ENCODE measurements at regions not wholly inside any gene's neighbourhood (a gene's known extent, or its start where the extent isn't known, plus 50 kb on each side); places are given as distances from the start of the nearest gene placed in this dataset.

DNA sequence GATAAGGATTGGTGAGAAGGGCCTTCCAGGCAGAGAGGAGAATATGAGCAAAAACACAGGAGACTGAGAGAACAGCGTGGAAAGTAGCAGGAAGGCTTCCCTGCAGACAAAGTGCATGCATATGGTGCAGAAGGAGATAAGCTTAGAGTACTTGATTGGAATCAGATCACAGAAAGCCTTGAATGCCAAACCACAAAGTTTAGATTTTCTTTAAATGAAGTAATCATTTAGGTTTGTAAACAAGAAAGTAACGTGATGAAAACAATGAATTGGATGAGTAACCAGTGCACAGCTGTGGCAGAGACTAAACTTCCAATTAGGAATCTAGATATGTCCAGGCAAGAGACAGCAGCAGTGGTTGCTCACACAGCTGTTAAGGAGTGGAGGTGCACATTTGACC, 83.8 kb upstream of the C1QTNF7 start:
- ATAC-seq: no peak

DNA sequence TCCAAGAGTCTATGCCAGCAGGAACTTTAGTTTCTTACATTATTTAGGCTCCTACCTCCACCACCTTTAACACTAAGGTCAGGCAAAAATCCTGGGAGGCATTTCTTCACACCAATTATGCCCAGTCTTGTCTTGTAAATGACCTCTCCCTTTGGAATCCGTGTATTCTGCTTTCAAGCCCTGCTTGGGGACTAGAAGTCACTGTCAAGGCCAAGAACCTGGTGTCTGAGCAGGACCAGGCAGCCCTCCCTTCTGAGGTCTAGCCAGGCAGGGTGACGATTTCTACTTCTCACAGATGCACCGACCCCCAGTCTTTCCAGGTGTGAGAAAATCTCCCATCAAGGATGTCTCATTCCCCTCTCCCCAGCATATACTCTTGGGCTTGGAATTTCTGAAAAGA, 82.7 kb upstream of the C1QTNF7 start:
- Mint-ChIP-seq H3K9me3 (no peaks in the 10 kb centered on the region), H3K27me3 (ENCODE audit: insufficient read depth, low read depth, poor library complexity) (peaks cover 3% of the 10 kb centered on the region), H3K27ac (no peak overlapping the region), H3K36me3 (ENCODE audit: low read depth) (no peaks in the 10 kb centered on the region), H3K4me3 (no peak overlapping the region), H3K4me1 (peaks cover 5% of the 10 kb centered on the region; the same call in 2 of the 3 replicates)
- Histone ChIP-seq H3F3A (replicated peaks; ENCODE audit: low read depth) (no peaks in the 10 kb centered on the region), H3K27ac (ENCODE audit: low read depth) (no peak overlapping the region), H2AFZ (no peak overlapping the region), H3K4me1 (ENCODE audit: insufficient read depth) (0 out of 2 replicates have a peak, but pooled peaks cover 5% of the 10 kb centered on the region), H3K79me2 (replicated peaks; ENCODE audit: insufficient read depth) (no peaks in the 10 kb centered on the region), H3K27me3 (ENCODE audit: insufficient read depth) (no peaks in the 10 kb centered on the region), H3K9me2 (ENCODE audit: insufficient read depth) (no peaks in the 10 kb centered on the region; the same call in 1 of the 2 replicates), H3K4me3 (no peak overlapping the region), H3K36me3 (ENCODE audit: insufficient read depth) (no peaks in the 10 kb centered on the region), H4K20me1 (replicated peaks; ENCODE audit: insufficient read depth) (no peaks in the 10 kb centered on the region), H3K4me2 (no peak overlapping the region)
- DNase-seq (ENCODE audit: low spot score) (no peak), ATAC-seq (no peak)
- TF ChIP-seq POLR2AphosphoS5 (IDR thresholded peaks at IDR 0.05; ENCODE audit: low read depth): no peak
- no peak for TF ChIP-seq NANOG (IDR thresholded peaks at IDR 0.05; ENCODE audit: borderline replicate concordance)

More for the DNA sequence above, 83.8 kb upstream of the C1QTNF7 start:
- 0 out of 2 replicates have a peak, but pooled peaks cover 5% of the 10 kb centered on the region for H3K4me1 ChIP-seq (ENCODE audit: insufficient read depth)
- no peaks in the 10 kb centered on the region for H3K36me3 ChIP-seq (ENCODE audit: insufficient read depth)
- H4K20me1 ChIP-seq (replicated peaks; ENCODE audit: insufficient read depth): no peaks in the 10 kb centered on the region
- no peaks in the 10 kb centered on the region; the same call in 1 of the 2 replicates for H3K9me2 ChIP-seq (ENCODE audit: insufficient read depth)
- Mint-ChIP-seq H3K4me3 (no peak overlapping the region), H3K36me3 (ENCODE audit: low read depth) (no peaks in the 10 kb centered on the region), H3K9me3 (no peaks in the 10 kb centered on the region), H3K27me3 (ENCODE audit: insufficient read depth, low read depth, poor library complexity) (peaks cover 3% of the 10 kb centered on the region), H3K27ac (no peak overlapping the region), H3K4me1 (peaks cover 8% of the 10 kb centered on the region; the same call in 2 of the 3 replicates)
- TF ChIP-seq NANOG (IDR thresholded peaks at IDR 0.05; ENCODE audit: borderline replicate concordance) (no peak), ETS1 (IDR thresholded peaks at IDR 0.05) (no peak), EZH2 (IDR thresholded peaks at IDR 0.05; ENCODE audit: low read depth, unreplicated experiment) (no peak), JUNB (IDR thresholded peaks at IDR 0.05; ENCODE audit: unreplicated experiment) (no peak), EZH2phosphoT487 (IDR thresholded peaks at IDR 0.05; ENCODE audit: unreplicated experiment) (no peak)
- H3K4me3 ChIP-seq: no peak overlapping the region
- DNase-seq (ENCODE audit: low spot score): no peak
- H3K79me2 ChIP-seq (replicated peaks; ENCODE audit: insufficient read depth): no peaks in the 10 kb centered on the region
- no peaks in the 10 kb centered on the region for H3K27me3 ChIP-seq (ENCODE audit: insufficient read depth)
- H3F3A ChIP-seq (replicated peaks; ENCODE audit: low read depth): no peaks in the 10 kb centered on the region
- no peak overlapping the region for H3K4me2 ChIP-seq
- no peak overlapping the region for H3K27ac ChIP-seq (ENCODE audit: low read depth)
- no peak overlapping the region for H2AFZ ChIP-seq

GRCh38 chr4:15348236-15348635, 79.6 kb upstream of the C1QTNF7 start:
- Mint-ChIP-seq H3K27ac (no peak overlapping the region), H3K4me3 (no peak overlapping the region), H3K9me3 (no peaks in the 10 kb centered on the region), H3K27me3 (ENCODE audit: insufficient read depth, low read depth, poor library complexity) (peaks cover 3% of the 10 kb centered on the region), H3K4me1 (peaks cover 5% of the 10 kb centered on the region; the same call in 2 of the 3 replicates), H3K36me3 (ENCODE audit: low read depth) (no peaks in the 10 kb centered on the region)
- no peaks in the 10 kb centered on the region for H4K20me1 ChIP-seq (replicated peaks; ENCODE audit: insufficient read depth)
- no peaks in the 10 kb centered on the region for H3K36me3 ChIP-seq (ENCODE audit: insufficient read depth)
- H2AFZ ChIP-seq: no peak overlapping the region
- no peak overlapping the region for H3K4me2 ChIP-seq
- H3K4me1 ChIP-seq (ENCODE audit: insufficient read depth): 0 out of 2 replicates have a peak, but pooled peaks cover 5% of the 10 kb centered on the region
- H3K79me2 ChIP-seq (replicated peaks; ENCODE audit: insufficient read depth): no peaks in the 10 kb centered on the region
- no peaks in the 10 kb centered on the region for H3K27me3 ChIP-seq (ENCODE audit: insufficient read depth)
- DNase-seq (ENCODE audit: low spot score) (no peak), ATAC-seq (no peak)
- no peaks in the 10 kb centered on the region for H3K9me2 ChIP-seq (ENCODE audit: insufficient read depth)
- H3K27ac ChIP-seq (ENCODE audit: low read depth): no peak overlapping the region
- H3F3A ChIP-seq (replicated peaks; ENCODE audit: low read depth): no peaks in the 10 kb centered on the region
- no peak overlapping the region for H3K4me3 ChIP-seq
- TF ChIP-seq POLR2AphosphoS5 (IDR thresholded peaks at IDR 0.05; ENCODE audit: low read depth) (no peak), ZNF462 (CRISPR knock-in tag; IDR thresholded peaks at IDR 0.05) (no peak), STAT1 (IDR thresholded peaks at IDR 0.05; ENCODE audit: unreplicated experiment) (no peak)
